ENCODE measurements at regions not wholly inside any gene's neighbourhood (a gene's known extent, or its start where the extent isn't known, plus 50 kb on each side); places are given as distances from the start of the nearest gene placed in this dataset.

- no peak for TF ChIP-seq ZNF462 (CRISPR knock-in tag; IDR thresholded peaks at IDR 0.05)
- no peak for TF ChIP-seq EZH2 (IDR thresholded peaks at IDR 0.05; ENCODE audit: low read depth, unreplicated experiment)
- no peak for TF ChIP-seq ZNF331 (CRISPR knock-in tag; IDR thresholded peaks at IDR 0.05; ENCODE audit: low read depth)
- TF ChIP-seq ZNF114 (CRISPR knock-in tag; IDR thresholded peaks at IDR 0.05) = no peak
- TF ChIP-seq ETS1 (IDR thresholded peaks at IDR 0.05) = no peak
Observed at GRCh38 chr22:47966316-47966715, 1203.9 kb downstream of the TBC1D22A start (continued).

GRCh38 chr22:47965896-47966295, 1203.4 kb downstream of the TBC1D22A start:
- Histone ChIP-seq H3K27me3 (ENCODE audit: insufficient read depth) (no peaks in the 10 kb centered on the region), H3K27ac (ENCODE audit: low read depth) (no peak overlapping the region), H4K20me1 (replicated peaks; ENCODE audit: insufficient read depth) (no peaks in the 10 kb centered on the region), H3K4me1 (ENCODE audit: insufficient read depth) (no peaks in the 10 kb centered on the region), H3K36me3 (ENCODE audit: insufficient read depth) (no peaks in the 10 kb centered on the region; the same call in 1 of the 2 replicates), H3K79me2 (replicated peaks; ENCODE audit: insufficient read depth) (no peaks in the 10 kb centered on the region), H3F3A (replicated peaks; ENCODE audit: low read depth) (no peaks in the 10 kb centered on the region), H3K4me2 (no peak overlapping the region), H2AFZ (no peak overlapping the region), H3K9me2 (ENCODE audit: insufficient read depth) (no peaks in the 10 kb centered on the region), H3K4me3 (no peak overlapping the region)
- ATAC-seq (no peak), DNase-seq (ENCODE audit: low spot score) (no peak)
- Mint-ChIP-seq H3K27ac (no peak overlapping the region), H3K36me3 (ENCODE audit: low read depth) (peaks cover 3% of the 10 kb centered on the region; the same call in 1 of the 3 replicates), H3K27me3 (ENCODE audit: insufficient read depth, low read depth, poor library complexity) (peaks cover 7% of the 10 kb centered on the region), H3K4me1 (no peaks in the 10 kb centered on the region), H3K9me3 (peaks cover 85% of the 10 kb centered on the region), H3K4me3 (no peak overlapping the region)
- TF ChIP-seq JUNB (IDR thresholded peaks at IDR 0.05; ENCODE audit: unreplicated experiment) (no peak), POLR2AphosphoS5 (IDR thresholded peaks at IDR 0.05; ENCODE audit: low read depth) (no peak), CREB1 (CRISPR knock-in tag; IDR thresholded peaks at IDR 0.05; ENCODE audit: low read depth) (no peak)

All from GM23338 (cell line).